ENCODE measurements at regions not wholly inside any gene's neighbourhood (a gene's known extent, or its start where the extent isn't known, plus 50 kb on each side); places are given as distances from the start of the nearest gene placed in this dataset.
"Not testable (repeated sequence)": the region's sequence is repeated elsewhere in the genome, so short reads cannot be mapped to it uniquely, and the experiment has no call there.

GRCh38 chr11:81960443-81960842 lies 773.2 kb downstream of the FAM181B start:
- Mint-ChIP-seq H3K36me3 (peaks cover 0 to 6% (median 4%) of the 10 kb centered on the region in 3 donors), H3K27me3 (no peaks in the 10 kb centered on the region), H3K27ac (no peak overlapping the region), H3K4me3 (no peak overlapping the region), H3K4me1 (peaks cover 12 to 19% (median 14%) of the 10 kb centered on the region in 4 donors), H3K9me3 (peaks cover 0 to 16% (median 5%) of the 10 kb centered on the region in 9 donors)
- DNase-seq (no peak), ATAC-seq (no peak)
- POLR2A ChIA-PET = no interaction called here

DNA sequence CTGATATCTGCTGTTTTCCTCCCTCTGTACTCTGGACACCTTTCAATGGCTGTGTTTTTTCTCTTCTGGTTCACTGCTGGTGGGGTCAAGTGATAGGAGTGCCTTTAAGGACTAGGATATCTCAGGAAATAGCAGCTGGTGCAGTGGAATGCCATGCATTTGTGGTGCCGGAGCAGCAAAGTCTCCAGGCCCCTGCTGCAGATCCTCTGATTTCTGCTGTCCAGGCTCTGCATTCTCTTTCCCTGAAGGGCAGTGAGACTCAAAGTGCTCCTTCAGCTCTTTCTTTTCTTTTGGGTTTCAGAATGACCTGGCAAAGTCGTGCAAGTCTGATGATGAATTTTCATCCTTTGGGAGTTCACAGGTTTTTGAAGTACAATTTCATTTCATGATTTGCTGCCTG lies 774.3 kb downstream of the FAM181B start:
- Mint-ChIP-seq H3K27me3 (no peaks in the 10 kb centered on the region), H3K4me3 (no peak overlapping the region), H3K4me1 (peaks cover 12 to 19% (median 14%) of the 10 kb centered on the region in 4 donors), H3K27ac (peak overlapping the region in 3 of 10 donors; percentile 24 to 83 (median 52)), H3K36me3 (peaks cover 0 to 6% (median 4%) of the 10 kb centered on the region in 3 donors), H3K9me3 (peaks cover 0 to 16% (median 5%) of the 10 kb centered on the region in 9 donors)
- DNase-seq (no peak), ATAC-seq (no peak)
- POLR2A ChIA-PET = no interaction called here

DNA sequence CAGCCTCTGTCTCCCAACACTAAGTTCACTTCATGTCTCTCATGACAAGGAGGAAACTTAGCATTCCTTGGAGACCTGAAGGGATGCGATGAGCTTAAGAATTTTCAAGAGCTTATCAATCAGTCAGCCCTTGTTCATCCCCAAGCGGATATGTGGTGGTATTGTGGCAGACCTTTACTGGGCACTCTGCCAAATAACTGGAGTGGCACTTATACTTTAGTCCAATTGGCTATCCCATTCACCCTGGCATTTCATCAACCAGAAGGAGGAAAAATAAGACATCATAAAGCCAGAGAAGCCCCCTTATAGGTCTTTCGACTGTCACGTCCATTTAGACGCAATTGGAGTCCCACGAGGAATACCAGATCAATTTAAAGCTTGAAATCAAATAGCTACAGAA lies 779.4 kb downstream of the FAM181B start:
- H3K4me1 Mint-ChIP-seq, ATAC-seq, H3K36me3 Mint-ChIP-seq, DNase-seq, POLR2A ChIA-PET, H3K4me3 Mint-ChIP-seq, H3K27ac Mint-ChIP-seq, H3K27me3 Mint-ChIP-seq: not testable (repeated sequence)
- H3K9me3 Mint-ChIP-seq = peaks cover 0 to 16% (median 5%) of the 10 kb centered on the region in 9 donors

DNA sequence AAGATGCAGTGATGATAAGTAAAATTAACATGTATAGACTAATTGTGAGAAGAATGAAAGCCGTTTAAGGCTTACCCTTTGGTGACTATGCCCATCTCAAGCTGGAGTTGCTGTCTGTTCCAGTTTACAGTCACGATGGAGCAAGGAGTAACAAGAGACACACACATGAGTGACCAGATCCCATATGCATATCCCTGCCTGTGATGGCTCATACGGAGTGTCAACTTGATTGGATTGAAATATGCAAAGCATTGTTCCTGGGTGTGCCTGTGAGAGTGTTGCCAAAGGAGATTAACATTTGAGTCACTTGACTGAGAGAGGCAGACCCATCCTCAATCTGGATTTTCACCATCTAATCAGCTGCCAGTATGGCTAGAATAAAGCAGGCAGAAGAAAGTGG lies 786.8 kb downstream of the FAM181B start:
- ATAC-seq = no peak

GRCh38 chr11:81942646-81943045 lies 791.0 kb downstream of the FAM181B start:
- no peak overlapping the region for H3K27ac Mint-ChIP-seq
- no peak overlapping the region for H3K4me3 Mint-ChIP-seq
- peaks cover 0 to 6% (median 0%) of the 10 kb centered on the region in 9 donors for H3K9me3 Mint-ChIP-seq
- no peaks in the 10 kb centered on the region for H3K4me1 Mint-ChIP-seq
- POLR2A ChIA-PET = no interaction called here
- DNase-seq (no peak), ATAC-seq (no peak)
- no peaks in the 10 kb centered on the region for H3K36me3 Mint-ChIP-seq
- H3K27me3 Mint-ChIP-seq = no peaks in the 10 kb centered on the region

More for the DNA sequence above, 786.8 kb downstream of the FAM181B start:
- Mint-ChIP-seq H3K27me3 (peaks cover 0 to 2% (median 0%) of the 10 kb centered on the region in 5 donors), H3K4me1 (peaks cover 0 to 2% (median 0%) of the 10 kb centered on the region in 4 donors), H3K4me3 (no peak overlapping the region), H3K27ac (no peak overlapping the region), H3K9me3 (no peaks in the 10 kb centered on the region), H3K36me3 (no peaks in the 10 kb centered on the region)
- POLR2A ChIA-PET = no interaction called here
- no peak for DNase-seq

DNA sequence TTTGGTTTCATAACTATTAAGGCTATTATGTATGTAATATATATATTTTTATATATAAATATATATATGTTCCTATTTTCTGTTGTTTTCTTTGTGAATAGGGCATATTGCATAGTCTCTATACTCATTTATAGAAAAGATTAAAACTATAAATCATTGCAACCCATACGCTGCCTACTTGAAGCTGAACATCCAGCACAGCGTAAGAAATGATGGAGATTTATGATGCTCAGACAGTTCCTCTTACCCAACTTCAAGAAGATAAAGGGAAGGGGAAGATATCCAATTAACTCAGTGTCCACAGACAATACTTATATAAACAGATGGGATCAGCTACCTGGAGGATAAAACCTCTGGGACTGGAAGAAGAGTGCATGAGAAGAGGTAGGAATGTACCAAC lies 791.7 kb downstream of the FAM181B start:
- no peak for ATAC-seq
- POLR2A ChIA-PET = no interaction called here

GRCh38 chr11:81932303-81932702 lies 801.4 kb downstream of the FAM181B start:
- POLR2A ChIA-PET = no interaction called here
- H3K36me3 Mint-ChIP-seq = no peaks in the 10 kb centered on the region
- H3K9me3 Mint-ChIP-seq = no peaks in the 10 kb centered on the region
- peaks cover 0 to 3% (median 0%) of the 10 kb centered on the region in 4 donors for H3K4me1 Mint-ChIP-seq
- H3K27ac Mint-ChIP-seq = no peak overlapping the region
- DNase-seq (no peak), ATAC-seq (no peak)
- no peak overlapping the region for H3K4me3 Mint-ChIP-seq
- peaks cover 0 to 3% (median 0%) of the 10 kb centered on the region in 5 donors for H3K27me3 Mint-ChIP-seq

More for the DNA sequence above, 791.7 kb downstream of the FAM181B start:
- Mint-ChIP-seq H3K9me3 (peaks cover 0 to 6% (median 0%) of the 10 kb centered on the region in 9 donors), H3K27ac (no peak overlapping the region), H3K27me3 (no peaks in the 10 kb centered on the region), H3K4me1 (no peaks in the 10 kb centered on the region), H3K36me3 (no peaks in the 10 kb centered on the region), H3K4me3 (no peak overlapping the region)
- DNase-seq = no peak

- no peaks in the 10 kb centered on the region for H3K36me3 Mint-ChIP-seq
- H3K27ac Mint-ChIP-seq = no peak overlapping the region
- H3K27me3 Mint-ChIP-seq = no peaks in the 10 kb centered on the region
- H3K4me1 Mint-ChIP-seq = peaks cover 0 to 2% (median 0%) of the 10 kb centered on the region in 4 donors
- peaks cover 0 to 2% (median 0%) of the 10 kb centered on the region in 9 donors for H3K9me3 Mint-ChIP-seq
- DNase-seq (no peak), ATAC-seq (no peak)
- POLR2A ChIA-PET = no interaction called here
- no peak overlapping the region for H3K4me3 Mint-ChIP-seq
Observed at GRCh38 chr11:81920205-81920604, 813.5 kb downstream of the FAM181B start.

DNA sequence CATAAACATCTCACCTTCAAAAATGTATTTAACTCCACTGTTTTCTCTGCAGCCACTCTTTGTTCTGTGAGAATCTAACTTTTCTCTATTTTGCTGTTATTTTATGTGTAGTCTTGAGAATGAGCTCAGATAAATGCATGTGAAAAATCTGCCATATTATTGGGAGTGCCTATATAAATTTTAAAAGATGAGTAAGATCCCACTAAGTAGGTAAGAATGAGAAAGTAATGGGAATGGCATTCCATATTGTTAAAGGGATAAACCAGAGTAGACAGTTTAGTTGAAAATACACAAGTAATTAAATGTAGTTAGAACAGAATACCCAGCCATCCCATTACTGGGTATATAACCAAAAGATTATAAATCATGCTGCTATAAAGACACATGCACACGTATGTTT lies 817.2 kb downstream of the FAM181B start:
- H3K36me3 Mint-ChIP-seq = peaks cover 0 to 2% (median 0%) of the 10 kb centered on the region in 3 donors
- H3K27me3 Mint-ChIP-seq = no peaks in the 10 kb centered on the region
- ATAC-seq = no peak
- peaks cover 0 to 4% (median 2%) of the 10 kb centered on the region in 4 donors for H3K4me1 Mint-ChIP-seq
- DNase-seq = no peak
- H3K4me3 Mint-ChIP-seq = no peak overlapping the region
- POLR2A ChIA-PET = no interaction called here
- no peak overlapping the region for H3K27ac Mint-ChIP-seq
- H3K9me3 Mint-ChIP-seq = peaks cover 0 to 2% (median 0%) of the 10 kb centered on the region in 9 donors

- Mint-ChIP-seq H3K4me3 (no peak overlapping the region), H3K27ac (no peak overlapping the region), H3K9me3 (peaks cover 0 to 2% (median 0%) of the 10 kb centered on the region in 9 donors), H3K27me3 (no peaks in the 10 kb centered on the region), H3K36me3 (peaks cover 0 to 2% (median 0%) of the 10 kb centered on the region in 3 donors), H3K4me1 (peaks cover 0 to 4% (median 2%) of the 10 kb centered on the region in 4 donors)
- DNase-seq = no peak
- POLR2A ChIA-PET = no interaction called here
- ATAC-seq = no peak
Observed at GRCh38 chr11:81915045-81915444, 818.6 kb downstream of the FAM181B start.

GRCh38 chr11:81913793-81914192 lies 819.9 kb downstream of the FAM181B start:
- DNase-seq (no peak), ATAC-seq (no peak)
- POLR2A ChIA-PET = no interaction called here
- H3K9me3 Mint-ChIP-seq = peaks cover 0 to 1% (median 0%) of the 10 kb centered on the region in 9 donors
- H3K36me3 Mint-ChIP-seq = peaks cover 0 to 2% (median 0%) of the 10 kb centered on the region in 3 donors
- H3K27me3 Mint-ChIP-seq = no peaks in the 10 kb centered on the region
- peaks cover 0 to 4% (median 2%) of the 10 kb centered on the region in 4 donors for H3K4me1 Mint-ChIP-seq
- peak overlapping the region in 1 of 10 donors; percentile 40 for H3K27ac Mint-ChIP-seq
- H3K4me3 Mint-ChIP-seq = no peak overlapping the region

DNA sequence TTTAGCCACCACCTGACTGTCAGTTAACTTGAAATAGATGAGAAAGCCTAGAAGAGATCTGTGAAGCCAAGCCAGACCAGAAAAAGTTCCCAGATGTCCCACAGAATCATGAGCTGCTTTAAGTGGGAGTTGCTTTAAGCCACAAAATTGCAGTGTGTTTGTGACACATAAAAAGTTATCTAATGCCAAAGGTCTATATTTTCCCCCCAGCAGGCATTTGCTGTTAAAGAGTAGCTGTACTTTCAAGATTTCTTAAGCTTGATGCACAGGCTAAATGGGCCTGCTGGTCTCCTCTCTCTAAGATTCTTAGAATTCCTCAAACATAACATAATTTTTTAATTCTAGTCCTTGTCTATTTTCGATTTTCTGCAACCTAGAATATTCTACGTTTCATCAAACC lies 825.7 kb downstream of the FAM181B start:
- Mint-ChIP-seq H3K9me3 (no peaks in the 10 kb centered on the region), H3K4me1 (peaks cover 0 to 6% (median 3%) of the 10 kb centered on the region in 4 donors), H3K4me3 (no peak overlapping the region), H3K36me3 (no peaks in the 10 kb centered on the region), H3K27ac (no peak overlapping the region), H3K27me3 (no peaks in the 10 kb centered on the region)
- ATAC-seq (no peak), DNase-seq (no peak)
- POLR2A ChIA-PET = no interaction called here

- peaks cover 0 to 3% (median 0%) of the 10 kb centered on the region in 9 donors for H3K9me3 Mint-ChIP-seq
- POLR2A ChIA-PET = no interaction called here
- no peak for ATAC-seq
Observed at GRCh38 chr11:81899156-81899555, 834.5 kb downstream of the FAM181B start.

DNA sequence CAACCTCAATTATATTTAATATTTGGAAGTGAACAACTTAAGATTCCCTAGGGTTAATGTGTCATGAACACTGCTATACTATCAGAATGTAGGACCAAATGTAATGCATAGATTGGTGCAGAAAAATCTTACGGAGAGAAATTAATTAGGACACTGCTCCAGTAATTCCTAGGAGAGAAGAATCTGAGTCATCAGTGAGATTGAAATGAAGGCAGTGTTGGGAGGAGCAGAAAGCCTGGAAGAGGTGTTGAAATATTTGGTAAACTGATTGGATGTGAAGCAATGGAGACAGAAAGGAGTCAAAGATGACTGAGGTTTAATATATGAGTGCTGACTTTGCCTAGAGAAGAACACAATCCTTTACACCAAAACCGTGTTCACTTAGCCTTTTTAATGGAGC lies 836.0 kb downstream of the FAM181B start:
- ATAC-seq (no peak), DNase-seq (no peak)
- Mint-ChIP-seq H3K27ac (no peak overlapping the region), H3K27me3 (peaks cover 0 to 2% (median 0%) of the 10 kb centered on the region in 5 donors), H3K4me1 (no peaks in the 10 kb centered on the region), H3K4me3 (no peak overlapping the region), H3K9me3 (peaks cover 0 to 3% (median 0%) of the 10 kb centered on the region in 9 donors), H3K36me3 (no peaks in the 10 kb centered on the region)
- POLR2A ChIA-PET = no interaction called here

More at GRCh38 chr11:81899156-81899555, 834.5 kb downstream of the FAM181B start:
- H3K27me3 Mint-ChIP-seq = peaks cover 0 to 2% (median 0%) of the 10 kb centered on the region in 5 donors
- H3K27ac Mint-ChIP-seq = no peak overlapping the region
- no peaks in the 10 kb centered on the region for H3K36me3 Mint-ChIP-seq
- no peak for DNase-seq
- peaks cover 0 to 2% (median under 1%) of the 10 kb centered on the region in 4 donors for H3K4me1 Mint-ChIP-seq
- no peak overlapping the region for H3K4me3 Mint-ChIP-seq
